H54 (cell line): ENCODE measurements at regions not wholly inside any gene's neighbourhood (a gene's known extent, or its start where the extent isn't known, plus 50 kb on each side); places are given as distances from the start of the nearest gene placed in this dataset.

Source experiments
- DNase-seq: peaks from one replicate; pipeline ENCODE4 v3.0.0; 2011; ENCODE audit warnings: low spot score, mixed read lengths; ENCODE audit not compliant: insufficient read length
- FAIRE-seq: peaks from 3 replicates; lab custom pipeline; 2011; peaks lifted over from hg19 to GRCh38; lab: Jason Lieb, UNC
- POLR2A ChIP-seq: IDR thresholded peaks from 2 replicates; pipeline ENCODE4 v1.6.1; 2011; ENCODE audit warnings: low read depth, mild to moderate bottlenecking, low read length

- no peak for TF ChIP-seq POLR2A
- FAIRE-seq (no peak), DNase-seq (no peak)
Measured at GRCh38 chr2:11016735-11017388, 105.1 kb downstream of the KCNF1 start.

GRCh38 chr2:11017921-11018320 is 106.2 kb downstream of the KCNF1 start:
- FAIRE-seq (no peak), DNase-seq (no peak)
- TF ChIP-seq POLR2A: no peak

GRCh38 chr2:11018651-11019185 is 107.0 kb downstream of the KCNF1 start:
- DNase-seq (no peak), FAIRE-seq (no peak)
- no peak for TF ChIP-seq POLR2A

- DNase-seq (no peak), FAIRE-seq (no peak)
- no peak for TF ChIP-seq POLR2A
Measured at GRCh38 chr2:11019614-11020013, 107.9 kb downstream of the KCNF1 start.

GRCh38 chr2:11022064-11022463 is 110.3 kb downstream of the KCNF1 start:
- FAIRE-seq (no peak), DNase-seq (no peak)
- TF ChIP-seq POLR2A: no peak

- no peak for DNase-seq
- no peak for FAIRE-seq
- TF ChIP-seq POLR2A: no peak
Measured at GRCh38 chr2:11022591-11023273, 111.0 kb downstream of the KCNF1 start.

GRCh38 chr2:11023326-11024258 is 111.9 kb downstream of the KCNF1 start:
- DNase-seq: no peak
- TF ChIP-seq POLR2A: no peak
- no peak for FAIRE-seq

GRCh38 chr2:11024259-11024645 is 112.5 kb downstream of the KCNF1 start:
- DNase-seq (no peak), FAIRE-seq (no peak)

GRCh38 chr2:11024687-11025086 is 113.0 kb downstream of the KCNF1 start:
- TF ChIP-seq POLR2A: no peak
- FAIRE-seq (no peak), DNase-seq (no peak)

More at GRCh38 chr2:11024259-11024645, 112.5 kb downstream of the KCNF1 start:
- no peak for TF ChIP-seq POLR2A

- TF ChIP-seq POLR2A: no peak
- no peak for DNase-seq
- no peak for FAIRE-seq
Measured at GRCh38 chr2:11026286-11026921, 114.7 kb downstream of the KCNF1 start.

- no peak for TF ChIP-seq POLR2A
- DNase-seq (no peak), FAIRE-seq (no peak)
Measured at GRCh38 chr2:11027195-11027594, 115.5 kb downstream of the KCNF1 start.

GRCh38 chr2:11028407-11028916 is 116.7 kb downstream of the KCNF1 start:
- FAIRE-seq (no peak), DNase-seq (no peak)
- no peak for TF ChIP-seq POLR2A

- no peak for FAIRE-seq
- no peak for DNase-seq
- TF ChIP-seq POLR2A: no peak
Measured at GRCh38 chr2:11029136-11029535, 117.4 kb downstream of the KCNF1 start.
